Mesenchymal stem cell (in vitro differentiated cells and primary cell): ENCODE measurements at regions not wholly inside any gene's neighbourhood (a gene's known extent, or its start where the extent isn't known, plus 50 kb on each side); places are given as distances from the start of the nearest gene placed in this dataset.

ENCODE experiments used
- DNase-seq: peaks from one replicate; pipeline ENCODE4 v3.0.0-alpha.2; 2013
- H2AFZ ChIP-seq: one replicate; pipeline ENCODE4 v1.6.1; 2013; ENCODE audit warnings: low read depth, mild to moderate bottlenecking, control low read depth, inconsistent platforms, low read length, moderate library complexity
- H2AK5ac ChIP-seq: 2 replicates; pipeline ENCODE4 v1.6.1; 2013; ENCODE audit warnings: low read length, moderate library complexity, mild to moderate bottlenecking, inconsistent platforms; ENCODE audit not compliant: severe bottlenecking
- H2BK120ac ChIP-seq: one replicate; pipeline ENCODE4 v1.6.1; 2013; ENCODE audit warnings: low read depth, mild to moderate bottlenecking, inconsistent platforms, low read length, moderate library complexity
- H2BK12ac ChIP-seq, 2 experiments: one replicate each; pipeline ENCODE4 v1.6.1; 2013; ENCODE audit warnings: inconsistent platforms in 2 of 2, low read length in 2 of 2, mild to moderate bottlenecking in 2 of 2, moderate library complexity in 2 of 2, control low read depth in 1 of 2
- H2BK15ac ChIP-seq: one replicate; pipeline ENCODE4 v1.6.1; 2013; ENCODE audit warnings: mild to moderate bottlenecking, low read depth, inconsistent platforms; ENCODE audit not compliant: poor library complexity, severe bottlenecking
- H2BK5ac ChIP-seq: 2 replicates; pipeline ENCODE4 v1.6.1; 2013; ENCODE audit warnings: low read depth, mild to moderate bottlenecking, low read length, control low read depth, inconsistent platforms; ENCODE audit not compliant: poor library complexity, severe bottlenecking
- H3K14ac ChIP-seq, 2 experiments: one replicate each; pipeline ENCODE4 v1.6.1; 2013; ENCODE audit warnings: inconsistent platforms in 2 of 2, low read length in 2 of 2, control low read depth in 1 of 2, mild to moderate bottlenecking in 1 of 2, moderate library complexity in 1 of 2
- H3K18ac ChIP-seq, 2 experiments: one replicate each; pipeline ENCODE4 v1.6.1; 2013; ENCODE audit warnings: inconsistent platforms in 2 of 2, low read length in 2 of 2, control low read depth in 1 of 2, low read depth in 1 of 2, mild to moderate bottlenecking in 1 of 2
- H3K23ac ChIP-seq, 2 experiments: one replicate each; pipeline ENCODE4 v1.6.1; 2013; ENCODE audit warnings: inconsistent platforms in 2 of 2, low read length in 2 of 2, mild to moderate bottlenecking in 2 of 2, moderate library complexity in 2 of 2, control low read depth in 1 of 2
- H3K27ac ChIP-seq: 2 replicates; pipeline ENCODE4 v1.5.1; 2013; ENCODE audit warnings: mild to moderate bottlenecking, moderate library complexity, low read length, control low read depth, inconsistent platforms; ENCODE audit not compliant: poor library complexity, severe bottlenecking
- H3K27me3 ChIP-seq, 2 experiments: 2 replicates each; pipeline versions ENCODE4 v1.6.1 to v1.7.0; 2013; ENCODE audit warnings: low read length in 2 of 2, mild to moderate bottlenecking in 2 of 2, moderate library complexity in 2 of 2, control low read depth in 1 of 2, inconsistent platforms in 1 of 2; ENCODE audit not compliant: control insufficient read depth in 1 of 2, insufficient read depth in 1 of 2
- H3K36me3 ChIP-seq, 2 experiments: 2 replicates each; pipeline versions ENCODE4 v1.6.1 to v1.7.0; 2013; ENCODE audit warnings: low read length in 2 of 2, control low read depth in 1 of 2, inconsistent platforms in 1 of 2, low read depth in 1 of 2, mild to moderate bottlenecking in 1 of 2; ENCODE audit not compliant: insufficient read depth in 2 of 2, control insufficient read depth in 1 of 2
- H3K4ac ChIP-seq, 2 experiments: one replicate each; pipeline ENCODE4 v1.6.1; 2013; ENCODE audit warnings: inconsistent platforms in 2 of 2, low read length in 2 of 2, mild to moderate bottlenecking in 2 of 2, moderate library complexity in 2 of 2, control low read depth in 1 of 2, low read depth in 1 of 2
- H3K4me1 ChIP-seq: 2 replicates; pipeline ENCODE4 v1.6.1; 2013; ENCODE audit warnings: low read depth, low read length, control low read depth; ENCODE audit not compliant: control insufficient read depth, insufficient read depth
- H3K4me2 ChIP-seq: 2 replicates; pipeline ENCODE4 v1.6.1; 2013; ENCODE audit warnings: low read length, mild to moderate bottlenecking, inconsistent platforms; ENCODE audit not compliant: poor library complexity, severe bottlenecking
- H3K4me3 ChIP-seq, 2 experiments: 2 replicates each; pipeline versions ENCODE4 v1.5.1 to v1.7.0; 2013; ENCODE audit warnings: low read length in 2 of 2, mild to moderate bottlenecking in 2 of 2, control low read depth in 1 of 2, low read depth in 1 of 2; ENCODE audit not compliant: insufficient read depth in 1 of 2
- H3K79me1 ChIP-seq: replicated peaks from 2 replicates; pipeline ENCODE4 v1.6.1; 2013; ENCODE audit warnings: mild to moderate bottlenecking, control low read depth, low read length, inconsistent platforms; ENCODE audit not compliant: poor library complexity, severe bottlenecking
- H3K9ac ChIP-seq: 2 replicates; pipeline ENCODE4 v1.7.0; 2013; ENCODE audit warnings: mild to moderate bottlenecking, low read length, moderate library complexity
- H3K9me3 ChIP-seq: 2 replicates; pipeline ENCODE4 v1.7.0; 2013; ENCODE audit warnings: mild to moderate bottlenecking, low read length; ENCODE audit not compliant: control insufficient read depth
- H4K8ac ChIP-seq: one replicate; pipeline ENCODE4 v1.6.1; 2013; ENCODE audit warnings: inconsistent platforms, mild to moderate bottlenecking, low read length, moderate library complexity
- H4K91ac ChIP-seq: one replicate; pipeline ENCODE4 v1.6.1; 2013; ENCODE audit warnings: mild to moderate bottlenecking, low read length, inconsistent platforms
- WGBS: methylation state at CpG from one replicate; pipeline ENCODE4 v1.1.7; 2013; ENCODE audit warnings: mixed read lengths; 5-methylcytosine and 5-hydroxymethylcytosine counted together

DNA sequence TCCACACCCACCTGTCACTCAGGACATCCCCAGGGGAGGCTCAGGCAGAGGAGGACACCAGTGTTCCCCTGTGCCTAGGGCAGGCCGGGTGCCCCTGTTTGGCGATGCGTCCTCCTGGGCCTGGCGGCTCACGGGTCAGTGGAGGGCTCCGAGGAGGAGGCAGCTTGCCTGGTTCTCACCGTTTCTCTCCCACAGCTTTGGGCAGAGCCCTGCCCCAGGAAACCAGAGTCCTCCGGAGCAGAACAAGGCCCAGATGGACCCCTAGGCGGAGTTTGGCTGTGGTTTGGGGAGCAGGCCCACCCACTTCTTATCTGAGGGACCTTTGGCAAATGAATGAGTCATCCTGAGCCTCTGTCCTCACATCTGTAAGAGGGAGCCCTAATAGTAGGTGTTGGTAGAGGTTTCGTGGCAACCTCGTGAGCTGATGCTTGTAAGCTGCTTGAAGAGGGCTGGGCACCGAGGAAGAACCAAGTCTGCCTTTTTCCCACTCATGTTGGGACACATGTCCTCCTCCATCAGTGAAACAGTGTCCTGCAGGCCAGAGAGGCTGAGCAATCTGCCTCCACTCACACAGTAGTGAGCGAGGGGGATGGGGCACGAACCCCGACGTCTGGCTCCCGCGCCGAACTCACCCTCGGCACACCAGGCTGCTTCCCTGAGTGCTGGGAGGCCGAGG is 247.0 kb upstream of the CIBAR2 start:
- Histone ChIP-seq H4K8ac (peak overlapping the region; percentile 96), H3K14ac (peak overlapping the region in 1 of 2 experiments; percentile 99), H4K91ac (peak overlapping the region; percentile 99), H3K79me1 (peaks cover 11% of the 10 kb centered on the region), H2BK15ac (peak overlapping the region; percentile 66), H2BK5ac (no peak overlapping the region), H2AK5ac (peak overlapping the region; percentile 24), H3K18ac (peak overlapping the region; percentile 92 to 100), H3K27me3 (no peaks in the 10 kb centered on the region), H3K4me2 (no peak overlapping the region), H3K4me3 (no peak overlapping the region), H3K36me3 (peaks cover 4 to 16% of the 10 kb centered on the region in 2 experiments), H3K27ac (no peak overlapping the region), H3K23ac (no peak overlapping the region), H3K4ac (peak overlapping the region; percentile 98 to 100), H3K9me3 (no peaks in the 10 kb centered on the region), H3K9ac (no peak overlapping the region), H2AFZ (no peak overlapping the region), H2BK120ac (peak overlapping the region; percentile 90), H3K4me1 (peaks cover 50% of the 10 kb centered on the region), H2BK12ac (peak overlapping the region; percentile 75 to 100)
- 88% methylated on average over 20 of the region's 21 CpGs for WGBS
- DNase-seq, result peak; percentile 79

DNA sequence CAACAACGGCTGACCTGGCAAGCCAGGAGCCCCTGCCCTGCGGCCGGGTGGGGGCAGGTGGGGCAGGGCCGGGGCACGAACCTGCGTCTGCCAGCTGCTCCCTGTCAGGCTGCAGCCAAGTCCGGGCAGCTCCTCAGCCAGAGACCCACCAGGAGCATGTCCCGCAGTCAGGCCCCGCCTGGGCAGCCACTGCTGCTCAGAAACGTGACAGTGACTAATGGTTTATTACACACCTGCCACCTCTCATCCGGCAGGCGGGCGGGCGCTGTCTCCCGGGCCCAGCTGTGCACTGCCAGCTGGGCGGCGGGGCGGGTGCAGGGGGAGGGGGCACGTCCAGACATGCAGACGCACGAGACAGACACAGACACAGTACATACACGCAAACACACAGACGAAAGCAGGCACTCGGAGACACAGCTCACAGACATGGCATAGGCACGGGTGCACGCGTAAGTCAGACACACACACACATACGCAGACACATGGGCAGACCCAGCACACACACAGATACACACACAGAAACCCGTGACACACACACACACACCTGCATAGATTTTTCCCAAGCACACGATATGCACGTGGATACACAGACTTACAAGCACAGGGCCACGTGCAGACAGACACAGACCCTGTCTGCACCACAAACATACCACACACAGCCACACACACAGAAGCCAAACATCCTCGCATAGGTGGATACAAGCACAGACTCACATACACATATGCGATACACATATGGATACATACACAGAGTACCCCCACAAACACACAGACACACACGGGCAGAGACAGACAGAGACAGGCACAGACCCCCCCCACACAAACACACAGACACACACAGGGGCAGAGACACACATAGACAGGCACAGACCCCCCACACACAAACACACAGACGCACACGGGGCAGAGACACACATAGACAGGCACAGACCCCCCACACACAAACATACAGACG is 248.3 kb upstream of the CIBAR2 start:
- no peak overlapping the region for H3K27ac ChIP-seq
- peak overlapping the region in 1 of 2 experiments; percentile 76 for H3K14ac ChIP-seq
- H3K79me1 ChIP-seq, result peaks cover 11% of the 10 kb centered on the region
- H3K4ac ChIP-seq, result peak overlapping the region; percentile 86 to 96
- H4K8ac ChIP-seq, result peak overlapping the region; percentile 85
- peak overlapping the region; percentile 85 to 90 for H3K18ac ChIP-seq
- H2AFZ ChIP-seq, result no peak overlapping the region
- no peak overlapping the region for H3K9ac ChIP-seq
- WGBS, result 69% methylated on average over 38 of the region's 38 CpGs
- no peak overlapping the region for H2BK5ac ChIP-seq
- peak; percentile 50 for DNase-seq
- peak overlapping the region in 1 of 2 experiments; percentile 68 for H3K23ac ChIP-seq
- peak overlapping the region; percentile 93 to 98 for H2BK12ac ChIP-seq
- H2BK120ac ChIP-seq, result peak overlapping the region; percentile 94
- peak overlapping the region; percentile 98 for H4K91ac ChIP-seq
- peaks cover 48% of the 10 kb centered on the region for H3K4me1 ChIP-seq
- H3K4me2 ChIP-seq, result no peak overlapping the region
- H2AK5ac ChIP-seq, result peak overlapping the region; percentile 21
- no peaks in the 10 kb centered on the region for H3K9me3 ChIP-seq
- H2BK15ac ChIP-seq, result peak overlapping the region; percentile 36
- H3K36me3 ChIP-seq, result peaks cover 4 to 16% of the 10 kb centered on the region in 2 experiments
- no peaks in the 10 kb centered on the region for H3K27me3 ChIP-seq
- H3K4me3 ChIP-seq, result no peak overlapping the region

DNA sequence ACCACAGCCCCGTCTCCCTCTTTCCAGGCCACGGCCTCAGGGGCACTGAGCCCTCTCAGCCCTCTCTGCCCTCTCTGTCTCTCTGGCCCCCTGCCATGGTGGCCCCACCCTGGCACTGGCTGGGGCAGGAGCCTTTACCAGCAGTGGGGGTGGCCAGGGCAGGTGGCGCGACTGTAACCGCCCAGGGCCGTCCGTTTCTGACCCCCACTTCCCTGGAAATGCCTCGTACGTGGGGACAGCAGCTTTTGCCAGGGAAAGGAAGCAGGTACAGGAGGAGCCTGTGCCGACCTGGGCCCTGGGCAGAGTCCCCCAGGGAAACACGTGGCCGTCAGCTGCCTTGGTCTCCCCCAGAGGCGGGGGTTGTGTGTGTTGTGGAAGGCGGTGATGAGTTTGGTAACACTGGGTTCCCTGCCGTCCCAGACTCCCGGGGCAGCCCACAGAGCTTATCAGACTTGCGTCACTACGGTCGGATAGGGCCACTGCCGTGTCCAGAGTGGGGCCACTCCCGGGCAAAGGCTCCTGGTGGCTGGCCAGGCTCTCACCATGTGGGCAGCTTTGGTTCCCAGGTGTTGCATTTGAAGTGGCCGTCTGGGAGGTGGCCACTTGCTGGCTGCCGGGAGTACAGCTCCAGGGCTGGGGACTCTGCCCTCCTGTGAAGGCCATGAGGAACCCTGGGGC is 249.3 kb upstream of the CIBAR2 start:
- Histone ChIP-seq H2AK5ac (peak overlapping the region; percentile 35), H3K4me3 (no peak overlapping the region), H3K23ac (no peak overlapping the region), H4K8ac (peak overlapping the region; percentile 90), H3K9me3 (no peaks in the 10 kb centered on the region), H2BK5ac (no peak overlapping the region), H3K79me1 (peaks cover 9% of the 10 kb centered on the region), H4K91ac (peak overlapping the region; percentile 98), H2AFZ (no peak overlapping the region), H3K4me2 (no peak overlapping the region), H3K18ac (peak overlapping the region; percentile 85 to 90), H3K9ac (no peak overlapping the region), H3K27me3 (no peaks in the 10 kb centered on the region), H3K27ac (no peak overlapping the region), H3K14ac (peak overlapping the region in 1 of 2 experiments; percentile 86), H2BK120ac (peak overlapping the region; percentile 91), H2BK12ac (peak overlapping the region; percentile 98 to 100), H2BK15ac (peak overlapping the region; percentile 98), H3K36me3 (peaks cover 4 to 18% of the 10 kb centered on the region in 2 experiments), H3K4ac (peak overlapping the region; percentile 85 to 96), H3K4me1 (peaks cover 51% of the 10 kb centered on the region)
- 91% methylated on average over 23 of the region's 23 CpGs for WGBS
- DNase-seq, result no peak
